GM21717 (cell line): ENCODE measurements at regions not wholly inside any gene's neighbourhood (a gene's known extent, or its start where the extent isn't known, plus 50 kb on each side); places are given as distances from the start of the nearest gene placed in this dataset.

ENCODE experiments used
- ATAC-seq: cut with Tn5 transposase; IDR thresholded peaks from one replicate; pipeline ENCODE4 v1.9.1; 2021; ENCODE audit warnings: mild to moderate bottlenecking, moderate library complexity; ENCODE audit not compliant: unreplicated experiment

GRCh38 chr14:65928995-65929394 lies 516.5 kb downstream of the FUT8 start:
- ATAC-seq: no peak

GRCh38 chr14:65933400-65934069 lies 521.0 kb downstream of the FUT8 start:
- ATAC-seq: no peak

GRCh38 chr14:65934070-65934435 lies 521.5 kb downstream of the FUT8 start:
- no peak for ATAC-seq

- ATAC-seq: no peak
These were observed 523.9 kb downstream of the FUT8 start for GRCh38 chr14:65936342-65936975.

GRCh38 chr14:65937079-65937959 lies 524.8 kb downstream of the FUT8 start:
- ATAC-seq: no peak

GRCh38 chr14:65937960-65938316 lies 525.4 kb downstream of the FUT8 start:
- no peak for ATAC-seq

GRCh38 chr14:65938738-65939137 lies 526.2 kb downstream of the FUT8 start:
- ATAC-seq: no peak

- ATAC-seq: no peak
These were observed 526.7 kb downstream of the FUT8 start for GRCh38 chr14:65939184-65939583.

GRCh38 chr14:65940056-65940735 lies 527.7 kb downstream of the FUT8 start:
- ATAC-seq: no peak

GRCh38 chr14:65941091-65941490 lies 528.6 kb downstream of the FUT8 start:
- ATAC-seq: no peak

- no peak for ATAC-seq
These were observed 530.6 kb downstream of the FUT8 start for GRCh38 chr14:65943150-65943549.

GRCh38 chr14:65943916-65944410 lies 531.4 kb downstream of the FUT8 start:
- ATAC-seq: no peak

- no peak for ATAC-seq
These were observed 532.8 kb downstream of the FUT8 start for GRCh38 chr14:65945327-65945726.

GRCh38 chr14:65946494-65946893 lies 534.0 kb downstream of the FUT8 start:
- ATAC-seq: no peak

GRCh38 chr14:65948302-65948701 lies 535.8 kb downstream of the FUT8 start:
- no peak for ATAC-seq

- ATAC-seq: no peak
These were observed 536.3 kb upstream of the CCDC196 start for GRCh38 chr14:65949711-65950516.

GRCh38 chr14:65954942-65955341 lies 531.2 kb upstream of the CCDC196 start:
- no peak for ATAC-seq

- no peak for ATAC-seq
These were observed 528.5 kb upstream of the CCDC196 start for GRCh38 chr14:65957631-65958205.

- no peak for ATAC-seq
These were observed 527.3 kb upstream of the CCDC196 start for GRCh38 chr14:65958664-65959562.
